Astrocyte of the spinal cord (primary cell): ENCODE measurements at regions not wholly inside any gene's neighbourhood (a gene's known extent, or its start where the extent isn't known, plus 50 kb on each side); places are given as distances from the start of the nearest gene placed in this dataset.

Source experiments
- DNase-seq: peaks from one replicate; pipeline ENCODE4 v3.0.0; 2011; ENCODE audit warnings: low read depth, low spot score
- H3K4me3 ChIP-seq: 2 replicates; pipeline ENCODE4 v1.5.1; 2011; ENCODE audit warnings: low read depth, mild to moderate bottlenecking, low read length, moderate library complexity
- CTCF ChIP-seq: IDR thresholded peaks from 2 replicates; pipeline ENCODE4 v1.5.1; 2012; ENCODE audit warnings: low read depth, mild to moderate bottlenecking, low read length, inconsistent platforms
- in situ Hi-C: cut with HindIII; loops from 2 replicates; pipeline ENCODE4 v1.10.0; 2017; ENCODE audit warnings: low sequenced_read_pairs

- in situ Hi-C loops = no loop called here
- H3K4me3 ChIP-seq = no peak overlapping the region
- DNase-seq = no peak
- no peak for TF ChIP-seq CTCF
Observed at GRCh38 chr11:42545954-42546353, 765.8 kb upstream of the API5 start.

- no peak overlapping the region for H3K4me3 ChIP-seq
- DNase-seq = no peak
- TF ChIP-seq CTCF = no peak
- in situ Hi-C loops = no loop called here
Observed at GRCh38 chr11:42552786-42553185, 759.0 kb upstream of the API5 start.

GRCh38 chr11:42555190-42555589 lies 756.6 kb upstream of the API5 start:
- in situ Hi-C loops = no loop called here

GRCh38 chr11:42571131-42571877 lies 740.5 kb upstream of the API5 start:
- no peak for TF ChIP-seq CTCF
- H3K4me3 ChIP-seq = no peak overlapping the region
- in situ Hi-C loops = no loop called here
- DNase-seq = no peak

More at GRCh38 chr11:42555190-42555589, 756.6 kb upstream of the API5 start:
- no peak for DNase-seq
- no peak overlapping the region for H3K4me3 ChIP-seq
- no peak for TF ChIP-seq CTCF

- DNase-seq = no peak
- in situ Hi-C loops = no loop called here
- no peak for TF ChIP-seq CTCF
- H3K4me3 ChIP-seq = no peak overlapping the region
Observed at GRCh38 chr11:42571878-42572610, 739.8 kb upstream of the API5 start.

GRCh38 chr11:42576318-42576717 lies 735.5 kb upstream of the API5 start:
- H3K4me3 ChIP-seq = no peak overlapping the region
- in situ Hi-C loops = no loop called here
- DNase-seq = no peak
- no peak for TF ChIP-seq CTCF
